NB4 (cell line): ENCODE measurements at regions not wholly inside any gene's neighbourhood (a gene's known extent, or its start where the extent isn't known, plus 50 kb on each side); places are given as distances from the start of the nearest gene placed in this dataset.

Experiments used
- MYC ChIP-seq: IDR thresholded peaks from 2 replicates; pipeline ENCODE4 v1.6.1; 2011; ENCODE audit warnings: low read depth, low read length
- POLR2A ChIP-seq: IDR thresholded peaks from 2 replicates; pipeline ENCODE4 v1.6.1; 2011; ENCODE audit warnings: mild to moderate bottlenecking; ENCODE audit not compliant: insufficient read length; ENCODE audit errors: extremely low read depth
- TF ChIP-seq, protein P1 (sequence below): IDR thresholded peaks from one replicate; pipeline ENCODE4 v1.5.1; 2012; ENCODE audit warnings: low read depth, low read length
- TF ChIP-seq, protein P2 (sequence below): IDR thresholded peaks from 2 replicates; pipeline ENCODE4 v1.6.1; 2011; ENCODE audit warnings: low read depth, low read length

DNA sequence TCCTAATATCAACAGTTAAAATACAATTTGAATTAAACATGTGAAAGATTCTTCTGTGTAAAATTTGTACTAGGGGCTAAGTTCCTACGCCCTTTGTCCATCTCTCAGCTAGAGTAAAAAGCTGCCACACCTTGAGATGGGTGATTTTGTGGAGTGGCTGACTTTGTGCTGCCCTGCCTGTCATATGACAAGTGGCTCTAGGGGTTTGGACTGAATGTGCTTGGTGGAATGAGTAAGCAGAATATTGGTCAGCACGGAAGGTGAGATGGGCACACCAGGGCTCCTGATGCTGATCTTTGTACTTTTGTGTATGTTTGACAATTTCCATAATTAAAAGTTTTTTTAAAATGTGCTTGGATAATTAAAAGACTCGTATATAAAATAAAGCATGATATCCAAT lies 133.6 kb upstream of the SLC45A1 start:
- TF ChIP-seq, protein P1, sequence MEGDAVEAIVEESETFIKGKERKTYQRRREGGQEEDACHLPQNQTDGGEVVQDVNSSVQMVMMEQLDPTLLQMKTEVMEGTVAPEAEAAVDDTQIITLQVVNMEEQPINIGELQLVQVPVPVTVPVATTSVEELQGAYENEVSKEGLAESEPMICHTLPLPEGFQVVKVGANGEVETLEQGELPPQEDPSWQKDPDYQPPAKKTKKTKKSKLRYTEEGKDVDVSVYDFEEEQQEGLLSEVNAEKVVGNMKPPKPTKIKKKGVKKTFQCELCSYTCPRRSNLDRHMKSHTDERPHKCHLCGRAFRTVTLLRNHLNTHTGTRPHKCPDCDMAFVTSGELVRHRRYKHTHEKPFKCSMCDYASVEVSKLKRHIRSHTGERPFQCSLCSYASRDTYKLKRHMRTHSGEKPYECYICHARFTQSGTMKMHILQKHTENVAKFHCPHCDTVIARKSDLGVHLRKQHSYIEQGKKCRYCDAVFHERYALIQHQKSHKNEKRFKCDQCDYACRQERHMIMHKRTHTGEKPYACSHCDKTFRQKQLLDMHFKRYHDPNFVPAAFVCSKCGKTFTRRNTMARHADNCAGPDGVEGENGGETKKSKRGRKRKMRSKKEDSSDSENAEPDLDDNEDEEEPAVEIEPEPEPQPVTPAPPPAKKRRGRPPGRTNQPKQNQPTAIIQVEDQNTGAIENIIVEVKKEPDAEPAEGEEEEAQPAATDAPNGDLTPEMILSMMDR: no peak
- TF ChIP-seq MYC (no peak), POLR2A (no peak)
- TF ChIP-seq, protein P2, sequence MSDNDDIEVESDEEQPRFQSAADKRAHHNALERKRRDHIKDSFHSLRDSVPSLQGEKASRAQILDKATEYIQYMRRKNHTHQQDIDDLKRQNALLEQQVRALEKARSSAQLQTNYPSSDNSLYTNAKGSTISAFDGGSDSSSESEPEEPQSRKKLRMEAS: no peak
